HG03565 (cell line): ENCODE measurements at regions not wholly inside any gene's neighbourhood (a gene's known extent, or its start where the extent isn't known, plus 50 kb on each side); places are given as distances from the start of the nearest gene placed in this dataset.

Experiments
- ATAC-seq: cut with Tn5 transposase; IDR thresholded peaks from one replicate; pipeline ENCODE4 v1.9.1; 2021; ENCODE audit warnings: mild to moderate bottlenecking, moderate library complexity; ENCODE audit not compliant: unreplicated experiment

- ATAC-seq: no peak
Observed at GRCh38 chr10:118501637-118502440, 93.6 kb downstream of the PRLHR start.

GRCh38 chr10:118501171-118501570, 94.3 kb downstream of the PRLHR start:
- no peak for ATAC-seq

GRCh38 chr10:118500477-118501104, 94.9 kb downstream of the PRLHR start:
- ATAC-seq: no peak

- no peak for ATAC-seq
Observed at GRCh38 chr10:118499186-118499585, 96.3 kb downstream of the PRLHR start.

GRCh38 chr10:118498623-118499022, 96.8 kb downstream of the PRLHR start:
- ATAC-seq: no peak

GRCh38 chr10:118497227-118497626, 98.2 kb downstream of the PRLHR start:
- ATAC-seq: no peak

- ATAC-seq: no peak
Observed at GRCh38 chr10:118496525-118496924, 98.9 kb downstream of the PRLHR start.

- no peak for ATAC-seq
Observed at GRCh38 chr10:118495499-118495898, 99.9 kb downstream of the PRLHR start.

GRCh38 chr10:118491055-118491454, 104.4 kb downstream of the PRLHR start:
- no peak for ATAC-seq

GRCh38 chr10:118488710-118489497, 106.5 kb downstream of the PRLHR start:
- no peak for ATAC-seq

- ATAC-seq: no peak
Observed at GRCh38 chr10:118485641-118486040, 109.8 kb downstream of the PRLHR start.

- no peak for ATAC-seq
Observed at GRCh38 chr10:118484152-118484871, 111.1 kb downstream of the PRLHR start.

- no peak for ATAC-seq
Observed at GRCh38 chr10:118483496-118483895, 112.0 kb downstream of the PRLHR start.

- no peak for ATAC-seq
Observed at GRCh38 chr10:118482393-118483331, 112.8 kb downstream of the PRLHR start.

GRCh38 chr10:118481871-118482270, 113.6 kb downstream of the PRLHR start:
- ATAC-seq: no peak

GRCh38 chr10:118475214-118475613, 120.2 kb downstream of the PRLHR start:
- ATAC-seq: no peak

- ATAC-seq: no peak
Observed at GRCh38 chr10:118474111-118474510, 121.3 kb downstream of the PRLHR start.

GRCh38 chr10:118473305-118473960, 122.0 kb downstream of the PRLHR start:
- ATAC-seq: no peak
